Astrocyte of the hippocampus (primary cell): ENCODE measurements at regions not wholly inside any gene's neighbourhood (a gene's known extent, or its start where the extent isn't known, plus 50 kb on each side); places are given as distances from the start of the nearest gene placed in this dataset.
"Not testable (repeated sequence)": the region's sequence is repeated elsewhere in the genome, so short reads cannot be mapped to it uniquely, and the experiment has no call there.

Experiments used
- DNase-seq: peaks from one replicate; pipeline ENCODE4 v3.0.0; 2011; ENCODE audit warnings: low read depth, low spot score

- DNase-seq, result no peak
Measured at GRCh38 chr12:28771968-28772367, 377.1 kb upstream of the FAR2 start.

DNA sequence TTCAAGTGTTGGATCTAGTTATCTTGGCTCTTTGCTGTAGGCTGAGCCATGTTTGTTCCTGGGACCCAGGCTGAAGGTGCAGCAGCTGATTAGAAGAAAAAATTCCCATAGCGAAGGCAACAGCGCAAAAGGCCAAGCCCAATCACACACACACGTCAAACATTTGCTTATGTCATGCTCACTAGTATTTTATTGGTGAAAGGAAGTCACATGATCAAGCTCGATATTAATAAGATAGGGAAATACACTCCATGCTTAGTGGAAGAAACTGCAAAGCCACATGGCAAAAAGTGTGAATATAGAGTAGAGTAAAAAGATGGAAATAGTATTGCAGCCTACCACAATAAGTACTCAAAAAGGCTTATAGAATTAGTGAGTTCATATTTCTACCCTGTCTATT, 373.5 kb upstream of the FAR2 start:
- no peak for DNase-seq

DNA sequence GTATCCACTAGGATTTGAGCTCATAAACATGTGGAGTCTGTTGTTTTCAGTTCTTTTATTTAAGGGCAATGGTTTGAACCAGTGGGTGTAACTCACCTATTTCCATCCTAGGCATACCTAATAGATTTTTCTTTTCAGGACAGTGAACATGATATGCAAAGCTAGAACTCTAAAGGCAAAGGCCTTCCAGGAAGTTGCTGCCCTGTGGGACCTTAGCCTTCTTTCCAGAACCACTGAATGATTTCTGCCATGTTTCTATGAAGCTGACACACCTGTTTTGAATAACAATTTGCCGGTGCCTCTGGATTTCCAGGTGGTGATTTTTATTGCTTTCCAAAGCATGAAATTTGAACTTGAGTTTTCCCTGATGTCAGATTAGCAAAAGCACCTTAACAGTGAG, 372.9 kb upstream of the FAR2 start:
- DNase-seq, result no peak

DNA sequence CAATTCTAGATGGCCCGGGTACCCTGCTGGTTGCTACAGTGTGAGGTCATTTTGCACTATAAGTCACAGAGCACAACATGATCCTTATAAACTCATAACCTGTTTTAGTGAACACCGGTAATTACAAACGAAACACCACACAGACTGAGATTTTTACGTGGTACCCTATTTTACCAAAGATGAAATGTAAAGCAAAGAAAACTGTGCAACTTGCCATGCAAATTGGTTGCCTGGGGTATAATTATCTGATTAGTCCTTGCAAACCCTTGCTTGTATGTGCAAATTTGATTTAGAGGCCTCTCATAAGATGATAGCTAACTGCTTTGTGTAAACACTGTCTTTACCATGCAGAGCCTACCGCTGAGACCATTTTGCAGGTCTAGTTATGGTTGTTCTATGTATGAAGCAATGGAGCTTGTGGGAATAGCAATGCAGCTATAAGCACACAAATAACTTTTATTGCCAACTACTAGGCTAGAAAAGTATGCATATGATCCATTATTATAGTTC, 372.1 kb upstream of the FAR2 start:
- DNase-seq, result no peak

DNA sequence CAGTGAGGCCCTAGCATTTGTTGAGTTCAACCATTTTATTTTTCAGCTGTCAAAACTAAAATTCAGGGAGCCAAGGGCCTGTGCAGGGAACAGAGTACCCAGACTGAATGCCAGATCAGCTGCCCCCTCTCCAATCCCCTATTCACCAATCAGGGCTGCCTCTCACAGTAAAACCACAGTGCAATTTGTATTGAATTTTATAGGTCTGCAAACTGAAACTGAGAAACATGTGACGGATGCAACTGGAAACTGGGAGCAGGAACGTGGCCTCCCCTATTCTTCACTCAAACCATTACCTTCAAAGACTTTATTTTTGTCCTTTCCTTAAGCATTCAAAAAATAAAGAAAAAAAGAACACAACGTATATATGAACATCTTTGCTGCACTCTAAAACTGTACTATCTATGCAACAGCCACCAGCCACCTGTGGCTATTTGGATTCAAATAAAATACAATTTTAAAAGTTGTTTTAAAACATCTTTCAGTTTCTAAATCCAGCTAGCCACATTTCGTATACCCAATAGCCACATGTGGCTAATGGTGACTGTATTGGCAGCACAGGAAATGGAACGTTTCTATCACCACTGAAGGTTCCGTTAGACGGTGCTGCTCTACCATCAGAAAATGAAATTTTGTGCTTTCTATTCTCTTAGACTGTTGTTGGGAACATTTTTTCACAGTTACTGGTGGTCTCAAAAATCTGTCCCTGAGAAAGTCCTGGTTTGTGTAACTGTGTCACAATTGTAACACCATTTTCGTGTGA, 371.3 kb upstream of the FAR2 start:
- DNase-seq, result no peak

GRCh38 chr12:28780096-28780495, 369.0 kb upstream of the FAR2 start:
- DNase-seq, result peak; percentile 28

GRCh38 chr12:28780960-28781359, 368.1 kb upstream of the FAR2 start:
- DNase-seq, result no peak

DNA sequence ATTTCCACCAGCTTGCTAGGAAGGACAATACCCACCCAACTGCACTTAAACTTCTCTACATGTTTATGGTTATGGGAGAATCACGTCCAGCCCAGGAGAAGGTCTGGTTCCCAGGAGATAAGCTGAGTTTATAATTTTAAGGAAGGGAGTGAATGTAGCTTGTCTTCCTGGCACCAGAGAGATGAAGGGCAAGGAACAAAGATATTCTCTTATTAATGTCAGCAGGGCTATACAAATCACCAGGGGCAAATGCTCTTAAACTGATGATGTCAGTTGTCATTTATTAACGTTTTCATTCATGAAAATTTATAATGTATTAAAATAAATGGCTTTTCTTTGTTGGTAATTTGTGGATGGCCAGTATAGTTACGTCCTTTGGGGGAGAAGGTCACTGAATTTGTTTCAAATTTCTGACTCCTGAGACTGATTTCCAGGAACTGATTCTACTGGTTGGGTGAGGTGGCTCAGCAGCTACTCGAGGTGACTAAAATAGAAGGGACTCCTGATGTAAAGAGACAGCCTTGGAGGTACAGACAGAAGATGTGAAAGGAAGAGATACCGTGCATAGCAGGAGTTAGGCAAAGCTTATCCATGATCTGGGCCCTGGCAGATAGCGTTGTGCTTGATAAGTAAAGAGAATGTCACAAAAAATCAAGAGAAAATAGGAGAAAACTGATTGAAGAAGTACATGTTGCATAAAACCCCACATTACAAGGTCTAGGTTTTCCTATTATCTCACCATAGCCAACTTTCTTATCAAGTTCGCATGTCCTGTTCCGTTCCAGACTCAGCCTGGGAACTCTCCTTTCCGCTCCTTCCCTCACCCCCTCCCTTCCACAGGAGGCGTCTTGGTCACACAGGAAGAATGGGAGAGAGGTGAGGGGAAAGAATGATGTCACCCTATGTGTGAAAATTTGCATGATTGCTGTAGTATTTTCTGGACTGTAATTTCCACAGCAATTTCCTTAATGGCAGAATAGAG, 367.1 kb upstream of the FAR2 start:
- no peak for DNase-seq

DNA sequence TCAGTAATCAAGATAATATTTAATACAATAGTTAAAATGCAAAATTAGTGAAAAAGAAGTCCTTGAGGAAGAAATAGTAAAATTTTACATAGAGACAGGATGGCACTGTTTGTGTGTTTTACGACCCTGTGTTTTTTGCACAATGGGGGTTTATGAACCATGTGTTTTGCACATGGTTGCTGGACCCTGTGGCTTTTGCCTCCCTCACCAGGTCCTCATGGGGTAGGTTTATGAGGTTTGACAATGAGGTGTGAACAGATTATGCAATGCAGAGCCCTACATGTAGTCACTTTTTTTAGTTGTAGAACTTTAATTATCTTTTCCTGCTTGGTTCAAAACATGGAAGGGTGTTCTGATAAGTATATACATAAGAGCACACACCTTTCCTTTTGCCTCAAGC, 366.3 kb upstream of the FAR2 start:
- DNase-seq, result no peak

GRCh38 chr12:28787151-28787550, 361.9 kb upstream of the FAR2 start:
- peak; percentile 14 for DNase-seq

DNA sequence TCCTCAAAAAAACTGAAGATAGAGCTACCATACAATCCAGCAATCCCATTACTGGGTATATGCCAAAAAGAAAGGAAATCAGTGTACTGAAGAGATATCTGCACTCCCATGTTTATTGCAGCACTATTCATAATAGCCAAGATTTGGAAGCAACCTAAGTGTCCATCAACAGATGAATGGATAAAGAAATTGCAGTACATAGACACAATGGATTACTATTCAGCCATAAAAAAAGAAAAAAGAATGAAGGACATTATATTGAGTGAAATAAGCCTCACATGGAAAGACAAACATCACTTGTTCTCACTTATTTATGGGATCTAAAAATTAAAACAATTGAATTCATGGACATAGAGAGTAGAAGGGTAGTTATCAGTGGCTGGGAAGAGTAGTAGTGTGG, 360.8 kb upstream of the FAR2 start:
- not testable (repeated sequence) for DNase-seq

DNA sequence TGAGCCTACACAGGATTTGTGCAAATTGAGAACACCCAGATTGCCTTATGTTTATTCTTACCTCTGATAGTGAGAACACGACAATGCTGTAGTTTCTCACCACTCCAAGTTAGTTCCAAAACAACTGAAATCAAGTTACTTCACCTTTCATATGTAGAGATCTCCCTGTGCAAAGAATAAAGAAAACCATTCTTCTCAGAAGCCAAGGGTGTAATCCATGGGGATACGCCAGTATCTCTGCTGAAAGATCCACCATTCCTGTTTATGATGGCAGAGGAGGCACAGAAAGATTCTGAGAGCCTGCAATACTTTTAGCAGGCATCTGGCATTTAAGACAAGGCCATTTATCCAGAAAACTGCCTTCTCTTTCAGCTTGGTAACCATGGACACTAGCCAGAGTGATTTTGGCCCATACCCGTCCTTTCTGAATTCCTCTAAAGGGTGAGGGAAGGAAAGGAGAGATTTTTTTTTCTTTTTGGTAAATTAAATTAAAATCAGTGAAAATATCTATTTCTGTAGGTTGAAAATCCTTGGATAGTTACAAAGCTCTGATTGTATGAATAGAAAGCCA, 355.4 kb upstream of the FAR2 start:
- DNase-seq, result peak; percentile 13

DNA sequence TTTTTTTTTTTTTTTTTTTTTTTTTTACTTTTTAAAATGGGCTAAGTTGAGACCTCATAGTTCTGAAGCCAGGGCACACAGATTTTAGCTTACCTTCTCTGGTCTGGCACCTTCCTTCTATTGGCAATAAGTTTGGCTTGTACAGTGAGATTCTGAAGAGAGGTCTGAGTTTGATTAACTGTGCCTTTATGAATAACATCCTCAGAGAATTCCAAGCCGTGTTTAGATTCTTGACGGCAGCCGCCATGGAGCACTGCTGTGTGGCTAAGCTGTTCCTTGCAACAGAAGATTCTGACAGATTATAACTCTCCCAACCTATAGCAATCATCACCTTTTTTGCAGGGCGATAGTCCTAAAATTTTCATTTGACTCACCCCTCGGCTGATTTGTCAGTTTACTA, 354.9 kb upstream of the FAR2 start:
- DNase-seq, result no peak

DNA sequence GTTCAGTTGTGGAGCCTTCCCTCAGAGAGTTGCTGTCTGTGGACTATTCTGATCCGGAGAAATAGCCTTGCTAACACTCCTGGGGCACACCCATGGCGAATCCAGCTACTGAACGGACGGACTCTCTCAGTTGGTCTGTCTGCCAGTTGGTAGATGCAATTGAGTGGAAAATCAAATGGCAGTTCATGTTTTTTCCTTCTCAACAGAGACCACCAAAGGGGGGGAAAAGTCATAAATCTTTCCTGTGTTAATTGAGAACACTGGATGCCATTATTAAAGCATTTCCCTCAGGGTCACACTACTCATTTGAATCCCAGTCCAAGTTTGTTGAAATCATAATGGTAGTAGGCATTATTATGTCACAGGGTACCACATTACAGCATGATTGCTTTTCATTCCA, 354.3 kb upstream of the FAR2 start:
- DNase-seq, result no peak

GRCh38 chr12:28795311-28795710, 353.8 kb upstream of the FAR2 start:
- DNase-seq, result no peak

DNA sequence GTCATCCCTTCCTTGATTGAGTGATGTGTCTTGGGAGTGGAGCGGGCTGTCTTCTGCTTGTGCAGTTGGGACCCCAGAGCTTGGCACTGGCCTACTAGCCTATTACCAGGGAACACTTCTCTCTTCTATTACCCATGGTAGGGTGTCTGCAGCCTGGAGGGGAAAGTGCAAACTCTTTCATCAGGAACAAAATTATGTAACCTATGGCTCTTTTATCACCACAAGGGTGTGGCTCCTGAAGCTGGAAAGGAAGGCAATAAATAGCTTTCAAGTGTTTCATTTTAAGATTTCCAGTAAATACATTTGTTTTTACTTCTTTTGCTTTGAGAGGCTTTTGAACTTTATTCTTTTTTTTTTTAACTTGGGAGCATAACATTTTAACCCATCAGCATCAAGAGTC, 349.7 kb upstream of the FAR2 start:
- DNase-seq, result no peak

DNA sequence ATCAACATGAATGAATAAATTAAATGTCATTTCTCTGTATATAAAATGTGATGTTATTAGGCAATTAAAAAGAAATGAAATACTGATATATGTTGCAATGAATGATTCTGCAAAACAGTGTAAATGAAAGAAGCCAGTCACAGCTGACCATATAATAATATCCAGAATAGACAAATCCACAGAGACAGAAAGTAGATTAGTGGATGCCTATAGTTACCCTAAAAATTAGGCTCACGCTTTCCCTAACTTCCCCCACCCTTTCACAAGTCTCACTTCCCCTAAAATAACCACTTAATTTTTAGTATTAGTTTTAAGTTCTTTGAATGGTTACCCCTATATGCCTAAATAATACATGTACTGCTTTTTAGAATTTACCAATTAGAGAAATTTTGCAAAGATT, 348.9 kb upstream of the FAR2 start:
- no peak for DNase-seq

GRCh38 chr12:28802706-28803438, 346.2 kb upstream of the FAR2 start:
- DNase-seq, result no peak

DNA sequence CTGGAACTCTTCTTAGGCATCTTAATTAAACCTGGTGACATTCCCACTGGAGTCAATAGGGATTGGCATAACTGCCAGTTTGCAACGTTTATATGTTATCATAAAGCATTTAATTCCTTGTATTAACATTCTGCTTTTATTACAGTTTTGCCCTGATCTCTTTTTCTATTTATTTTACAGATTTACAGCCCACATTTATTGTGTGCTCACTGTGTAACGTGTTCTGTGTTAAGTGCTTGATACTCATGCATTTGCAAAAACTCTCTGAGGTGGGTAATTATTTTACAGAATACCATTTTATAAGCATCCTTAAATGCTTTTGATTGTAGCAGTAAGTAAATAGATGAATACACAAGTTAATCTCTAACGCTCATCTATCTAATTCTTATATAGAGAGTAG, 341.5 kb upstream of the FAR2 start:
- no peak for DNase-seq

DNA sequence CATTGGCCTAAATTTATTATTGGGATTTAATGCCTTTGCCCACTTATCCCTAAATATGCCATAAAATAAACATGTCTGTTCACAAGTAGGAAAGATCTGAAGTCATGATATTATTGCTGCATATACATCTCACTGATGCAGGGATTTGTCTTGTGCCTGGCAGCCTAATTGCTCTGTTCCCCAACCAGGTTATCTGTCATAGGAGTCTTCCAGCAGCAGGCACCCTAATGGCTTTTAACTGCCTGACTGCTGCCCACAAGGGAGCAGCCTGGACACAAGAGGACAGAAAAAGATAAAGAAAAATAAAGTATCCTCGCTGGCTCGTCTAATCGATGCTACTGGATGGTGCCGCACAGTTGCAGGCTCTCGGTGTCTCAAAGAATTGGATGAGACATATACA, 337.6 kb upstream of the FAR2 start:
- no peak for DNase-seq

GRCh38 chr12:28814246-28814645, 334.8 kb upstream of the FAR2 start:
- DNase-seq, result no peak

- no peak for DNase-seq
Measured at GRCh38 chr12:28817524-28817923, 331.6 kb upstream of the FAR2 start.
